HG03521 (cell line): ENCODE measurements at regions not wholly inside any gene's neighbourhood (a gene's known extent, or its start where the extent isn't known, plus 50 kb on each side); places are given as distances from the start of the nearest gene placed in this dataset.
"Not testable (repeated sequence)": the region's sequence is repeated elsewhere in the genome, so short reads cannot be mapped to it uniquely, and the experiment has no call there.

ENCODE experiments used
- ATAC-seq: cut with Tn5 transposase; IDR thresholded peaks from one replicate; pipeline ENCODE4 v1.9.1; 2021; ENCODE audit warnings: mild to moderate bottlenecking, moderate library complexity; ENCODE audit not compliant: unreplicated experiment

- ATAC-seq: no peak
These were observed 319.9 kb upstream of the ID2 start for GRCh38 chr2:8361930-8362329.

- no peak for ATAC-seq
These were observed 318.7 kb upstream of the ID2 start for GRCh38 chr2:8363161-8363560.

GRCh38 chr2:8364668-8365067 is 317.2 kb upstream of the ID2 start:
- ATAC-seq: no peak

GRCh38 chr2:8365331-8365910 is 316.4 kb upstream of the ID2 start:
- no peak for ATAC-seq

GRCh38 chr2:8367833-8368232 is 314.0 kb upstream of the ID2 start:
- no peak for ATAC-seq

- ATAC-seq: no peak
These were observed 313.4 kb upstream of the ID2 start for GRCh38 chr2:8368463-8368862.

- ATAC-seq: no peak
These were observed 312.3 kb upstream of the ID2 start for GRCh38 chr2:8369522-8369921.

GRCh38 chr2:8370258-8370802 is 311.5 kb upstream of the ID2 start:
- no peak for ATAC-seq

- ATAC-seq: no peak
These were observed 310.2 kb upstream of the ID2 start for GRCh38 chr2:8371653-8372052.

- no peak for ATAC-seq
These were observed 307.1 kb upstream of the ID2 start for GRCh38 chr2:8374782-8375181.

- ATAC-seq: no peak
These were observed 305.0 kb upstream of the ID2 start for GRCh38 chr2:8376603-8377410.

GRCh38 chr2:8378016-8378810 is 303.6 kb upstream of the ID2 start:
- no peak for ATAC-seq

GRCh38 chr2:8379128-8379527 is 302.7 kb upstream of the ID2 start:
- ATAC-seq: no peak

GRCh38 chr2:8379549-8379948 is 302.3 kb upstream of the ID2 start:
- ATAC-seq: no peak

GRCh38 chr2:8380026-8380425 is 301.8 kb upstream of the ID2 start:
- no peak for ATAC-seq

GRCh38 chr2:8380566-8380965 is 301.3 kb upstream of the ID2 start:
- ATAC-seq: no peak

- no peak for ATAC-seq
These were observed 299.4 kb upstream of the ID2 start for GRCh38 chr2:8382485-8382884.

- ATAC-seq: not testable (repeated sequence)
These were observed 295.1 kb upstream of the ID2 start for GRCh38 chr2:8386748-8387147.

GRCh38 chr2:8388781-8389180 is 293.1 kb upstream of the ID2 start:
- no peak for ATAC-seq

GRCh38 chr2:8389431-8390108 is 292.3 kb upstream of the ID2 start:
- no peak for ATAC-seq

GRCh38 chr2:8391126-8391525 is 290.7 kb upstream of the ID2 start:
- no peak for ATAC-seq
